ENCODE measurements at regions not wholly inside any gene's neighbourhood (a gene's known extent, or its start where the extent isn't known, plus 50 kb on each side); places are given as distances from the start of the nearest gene placed in this dataset.

DNA sequence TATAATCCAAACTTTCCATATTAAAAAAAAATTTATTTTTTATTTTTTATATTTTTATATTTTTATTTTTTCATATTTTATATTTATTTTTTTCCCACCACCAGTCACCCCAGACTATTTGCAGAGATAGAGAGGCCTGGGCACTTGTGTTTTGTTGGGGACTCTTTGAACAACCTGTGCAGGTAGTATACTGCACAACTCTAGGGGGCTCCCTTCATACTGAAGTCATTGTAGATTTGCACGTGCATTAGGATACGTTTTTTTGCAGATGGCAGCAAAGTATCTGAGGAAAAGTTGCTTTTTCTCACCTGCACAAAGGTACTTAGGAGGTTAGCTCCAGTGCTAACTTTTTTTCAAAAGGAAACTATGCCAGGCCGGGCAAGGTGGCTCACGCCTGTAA is 73.9 kb upstream of the TANC1 start:
- TF ChIP-seq, protein P1, sequence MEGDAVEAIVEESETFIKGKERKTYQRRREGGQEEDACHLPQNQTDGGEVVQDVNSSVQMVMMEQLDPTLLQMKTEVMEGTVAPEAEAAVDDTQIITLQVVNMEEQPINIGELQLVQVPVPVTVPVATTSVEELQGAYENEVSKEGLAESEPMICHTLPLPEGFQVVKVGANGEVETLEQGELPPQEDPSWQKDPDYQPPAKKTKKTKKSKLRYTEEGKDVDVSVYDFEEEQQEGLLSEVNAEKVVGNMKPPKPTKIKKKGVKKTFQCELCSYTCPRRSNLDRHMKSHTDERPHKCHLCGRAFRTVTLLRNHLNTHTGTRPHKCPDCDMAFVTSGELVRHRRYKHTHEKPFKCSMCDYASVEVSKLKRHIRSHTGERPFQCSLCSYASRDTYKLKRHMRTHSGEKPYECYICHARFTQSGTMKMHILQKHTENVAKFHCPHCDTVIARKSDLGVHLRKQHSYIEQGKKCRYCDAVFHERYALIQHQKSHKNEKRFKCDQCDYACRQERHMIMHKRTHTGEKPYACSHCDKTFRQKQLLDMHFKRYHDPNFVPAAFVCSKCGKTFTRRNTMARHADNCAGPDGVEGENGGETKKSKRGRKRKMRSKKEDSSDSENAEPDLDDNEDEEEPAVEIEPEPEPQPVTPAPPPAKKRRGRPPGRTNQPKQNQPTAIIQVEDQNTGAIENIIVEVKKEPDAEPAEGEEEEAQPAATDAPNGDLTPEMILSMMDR (IDR thresholded peaks at IDR 0.05; ENCODE audit: extremely low read depth in 1 of 2, insufficient read depth in 1 of 2, low read depth in 1 of 2, low read length in 2 of 2) = no peak
- TF ChIP-seq POLR2AphosphoS5 (IDR thresholded peaks at IDR 0.05; ENCODE audit: insufficient read depth, low read depth, low read length) = no peak
- TF ChIP-seq MYC (IDR thresholded peaks at IDR 0.05; ENCODE audit: low read depth, low read length) = no peak
- TF ChIP-seq, protein P2, sequence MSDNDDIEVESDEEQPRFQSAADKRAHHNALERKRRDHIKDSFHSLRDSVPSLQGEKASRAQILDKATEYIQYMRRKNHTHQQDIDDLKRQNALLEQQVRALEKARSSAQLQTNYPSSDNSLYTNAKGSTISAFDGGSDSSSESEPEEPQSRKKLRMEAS (IDR thresholded peaks at IDR 0.05; ENCODE audit: insufficient read depth, insufficient read length) = no peak

Data from endothelial cell of umbilical vein (primary cell).